Body of pancreas (tissue), 4 donors: ENCODE measurements at regions not wholly inside any gene's neighbourhood (a gene's known extent, or its start where the extent isn't known, plus 50 kb on each side); places are given as distances from the start of the nearest gene placed in this dataset.

Source experiments
- POLR2A ChIP-seq, 3 donors: fragments of 450-650 bp; IDR thresholded peaks; one replicate each; pipeline ENCODE4 v1.6.1; 2016; ENCODE audit warnings: antibody characterized with exemption in 3 of 3, mild to moderate bottlenecking in 2 of 3
- TF ChIP-seq, protein P1 (sequence below), 7 experiments: fragments of 450-650 bp in 4 of 7; fragments of 200-600 bp in 3 of 7; sonication (generic) in 3 of 7; IDR thresholded peaks; one replicate each; pipeline ENCODE4 v1.5.1; 2016 to 2019; ENCODE audit warnings: antibody characterized with exemption in 7 of 7

DNA sequence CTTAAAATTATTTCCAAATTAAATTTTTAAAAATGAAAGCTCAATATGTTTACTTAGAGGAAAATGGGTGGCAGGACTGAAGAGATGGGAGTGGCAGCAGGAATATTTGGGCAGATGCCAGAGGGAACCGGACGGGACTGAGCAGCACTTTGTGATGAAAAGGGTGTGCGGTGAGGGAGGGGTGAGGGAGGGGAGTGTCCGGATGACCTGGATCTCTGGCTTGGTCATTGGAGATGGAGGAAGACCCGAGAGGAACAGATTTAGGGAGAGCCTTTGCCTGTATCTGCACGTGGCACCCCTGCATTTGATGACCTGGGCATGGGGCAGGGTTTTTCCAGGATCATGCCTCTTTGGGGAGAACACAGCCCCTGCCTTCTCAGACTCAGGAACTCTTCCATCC, 201.1 kb upstream of the MVB12B start:
- TF ChIP-seq, protein P1, sequence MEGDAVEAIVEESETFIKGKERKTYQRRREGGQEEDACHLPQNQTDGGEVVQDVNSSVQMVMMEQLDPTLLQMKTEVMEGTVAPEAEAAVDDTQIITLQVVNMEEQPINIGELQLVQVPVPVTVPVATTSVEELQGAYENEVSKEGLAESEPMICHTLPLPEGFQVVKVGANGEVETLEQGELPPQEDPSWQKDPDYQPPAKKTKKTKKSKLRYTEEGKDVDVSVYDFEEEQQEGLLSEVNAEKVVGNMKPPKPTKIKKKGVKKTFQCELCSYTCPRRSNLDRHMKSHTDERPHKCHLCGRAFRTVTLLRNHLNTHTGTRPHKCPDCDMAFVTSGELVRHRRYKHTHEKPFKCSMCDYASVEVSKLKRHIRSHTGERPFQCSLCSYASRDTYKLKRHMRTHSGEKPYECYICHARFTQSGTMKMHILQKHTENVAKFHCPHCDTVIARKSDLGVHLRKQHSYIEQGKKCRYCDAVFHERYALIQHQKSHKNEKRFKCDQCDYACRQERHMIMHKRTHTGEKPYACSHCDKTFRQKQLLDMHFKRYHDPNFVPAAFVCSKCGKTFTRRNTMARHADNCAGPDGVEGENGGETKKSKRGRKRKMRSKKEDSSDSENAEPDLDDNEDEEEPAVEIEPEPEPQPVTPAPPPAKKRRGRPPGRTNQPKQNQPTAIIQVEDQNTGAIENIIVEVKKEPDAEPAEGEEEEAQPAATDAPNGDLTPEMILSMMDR (IDR thresholded peaks at IDR 0.05) = no peak
- TF ChIP-seq POLR2A (IDR thresholded peaks at IDR 0.05) = no peak
